22Rv1 (cell line): ENCODE measurements at regions not wholly inside any gene's neighbourhood (a gene's known extent, or its start where the extent isn't known, plus 50 kb on each side); places are given as distances from the start of the nearest gene placed in this dataset.
A peak's percentile ranks its signal among the peaks of the same experiment; 100 is the strongest.

Experiments used
- H3K27ac ChIP-seq: fragments of 450-650 bp; 2 replicates; pipeline ENCODE4 v1.5.1; 2017
- CTCF ChIP-seq: fragments of 450-650 bp; IDR thresholded peaks from 2 replicates; pipeline ENCODE4 v1.5.1; 2017; ENCODE audit warnings: mild to moderate bottlenecking
- ZFX ChIP-seq: fragments of 450-650 bp; IDR thresholded peaks from 2 replicates; pipeline ENCODE4 v1.6.1; 2017; ENCODE audit warnings: antibody characterized with exemption, borderline replicate concordance

GRCh38 chr5:130532786-130533185 lies 628.5 kb downstream of the CHSY3 start:
- H3K27ac ChIP-seq, result no peak overlapping the region
- TF ChIP-seq CTCF (no peak), ZFX (no peak)

GRCh38 chr5:130529511-130530485 lies 625.5 kb downstream of the CHSY3 start:
- no peak overlapping the region for H3K27ac ChIP-seq
- TF ChIP-seq CTCF, result no peak
- TF ChIP-seq ZFX, result no peak

GRCh38 chr5:130529111-130529510 lies 624.8 kb downstream of the CHSY3 start:
- TF ChIP-seq ZFX (no peak), CTCF (no peak)
- H3K27ac ChIP-seq, result no peak overlapping the region

GRCh38 chr5:130528474-130528873 lies 624.2 kb downstream of the CHSY3 start:
- TF ChIP-seq CTCF (no peak), ZFX (no peak)
- no peak overlapping the region for H3K27ac ChIP-seq

- peak overlapping the region; percentile 37 for H3K27ac ChIP-seq
- TF ChIP-seq ZFX (no peak), CTCF (no peak)
Measured at GRCh38 chr5:130526708-130527107, 622.4 kb downstream of the CHSY3 start.

- H3K27ac ChIP-seq, result no peak overlapping the region
- TF ChIP-seq ZFX, result no peak
- TF ChIP-seq CTCF, result no peak
Measured at GRCh38 chr5:130520211-130520610, 615.9 kb downstream of the CHSY3 start.

GRCh38 chr5:130514984-130515690 lies 610.9 kb downstream of the CHSY3 start:
- TF ChIP-seq ZFX, result no peak
- TF ChIP-seq CTCF, result no peak
- H3K27ac ChIP-seq, result no peak overlapping the region
